GM23248 (cell line): ENCODE measurements at regions not wholly inside any gene's neighbourhood (a gene's known extent, or its start where the extent isn't known, plus 50 kb on each side); places are given as distances from the start of the nearest gene placed in this dataset.

ENCODE experiments used
- DNase-seq: peaks from one replicate; pipeline ENCODE4 v3.0.0-alpha.2; 2015
- H2AFZ ChIP-seq: fragments of 200-600 bp; sonication (generic); 2 replicates; pipeline ENCODE4 v1.6.1; 2016; ENCODE audit warnings: antibody characterized with exemption
- H3F3A ChIP-seq: fragments of 200-600 bp; sonication (generic); 2 replicates; pipeline ENCODE4 v1.6.1; 2016; ENCODE audit warnings: mild to moderate bottlenecking, antibody characterized with exemption, mixed run types; ENCODE audit not compliant: insufficient read depth
- H3K27ac ChIP-seq: fragments of 200-600 bp; sonication (generic); 2 replicates; pipeline ENCODE4 v1.5.1; 2016; ENCODE audit warnings: mild to moderate bottlenecking
- H3K27me3 ChIP-seq: fragments of 200-600 bp; sonication (generic); replicated peaks from 2 replicates; pipeline ENCODE4 v1.6.1; 2016; ENCODE audit warnings: mild to moderate bottlenecking; ENCODE audit not compliant: insufficient read depth
- H3K36me3 ChIP-seq: fragments of 200-600 bp; sonication (generic); 2 replicates; pipeline ENCODE4 v1.6.1; 2016; ENCODE audit warnings: low read depth, mild to moderate bottlenecking
- H3K4me1 ChIP-seq: fragments of 200-600 bp; sonication (generic); 2 replicates; pipeline ENCODE4 v1.6.1; 2016; ENCODE audit warnings: mild to moderate bottlenecking; ENCODE audit not compliant: insufficient read depth
- H3K4me2 ChIP-seq: fragments of 200-600 bp; sonication (generic); one replicate; pipeline ENCODE4 v1.6.1; 2016; ENCODE audit warnings: mild to moderate bottlenecking; ENCODE audit not compliant: unreplicated experiment
- H3K4me3 ChIP-seq: fragments of 200-600 bp; sonication (generic); 2 replicates; pipeline ENCODE4 v1.5.1; 2016; ENCODE audit warnings: mild to moderate bottlenecking
- H3K79me2 ChIP-seq: fragments of 200-600 bp; sonication (generic); 2 replicates; pipeline ENCODE4 v1.6.1; 2016; ENCODE audit warnings: mild to moderate bottlenecking; ENCODE audit not compliant: insufficient read depth
- H3K9ac ChIP-seq: fragments of 200-600 bp; sonication (generic); 2 replicates; pipeline ENCODE4 v1.6.1; 2016; ENCODE audit warnings: mild to moderate bottlenecking
- H3K9me2 ChIP-seq: fragments of 200-600 bp; sonication (generic); 2 replicates; pipeline ENCODE4 v1.6.1; 2016; ENCODE audit warnings: mixed run types, mild to moderate bottlenecking, moderate library complexity; ENCODE audit not compliant: insufficient read depth
- H3K9me3 ChIP-seq: fragments of 200-600 bp; sonication (generic); one replicate; pipeline ENCODE4 v1.6.1; 2017; ENCODE audit warnings: low read depth
- H4K20me1 ChIP-seq: fragments of 200-600 bp; sonication (generic); 2 replicates; pipeline ENCODE4 v1.6.0; 2016; ENCODE audit not compliant: insufficient read depth
- EZH2 ChIP-seq: fragments of 200-600 bp; sonication (generic); IDR thresholded peaks from 2 replicates; pipeline ENCODE4 v1.6.1; 2018; ENCODE audit warnings: antibody characterized with exemption, mild to moderate bottlenecking; ENCODE audit not compliant: insufficient read depth, poor library complexity, severe bottlenecking
- EZH2phosphoT487 ChIP-seq: fragments of 200-600 bp; sonication (generic); IDR thresholded peaks from 2 replicates; pipeline ENCODE4 v1.6.1; 2018; ENCODE audit warnings: antibody characterized with exemption, moderate library complexity, mild to moderate bottlenecking, low read depth; ENCODE audit not compliant: insufficient read depth
- WGBS, 2 experiments: methylation state at CpG; one replicate each; pipeline ENCODE4 v1.1.6; 2015 to 2017; ENCODE audit warnings: low lambda C conversion rate in 2 of 2, low coverage in 1 of 2; ENCODE audit errors: missing lambda C conversion rate in 2 of 2; 5-methylcytosine and 5-hydroxymethylcytosine counted together
- in situ Hi-C: fragments of 300-500 bp; cut with MboI; formaldehyde crosslinking; loops from 2 replicates; pipeline ENCODE4 v1.15.0; 2020

DNA sequence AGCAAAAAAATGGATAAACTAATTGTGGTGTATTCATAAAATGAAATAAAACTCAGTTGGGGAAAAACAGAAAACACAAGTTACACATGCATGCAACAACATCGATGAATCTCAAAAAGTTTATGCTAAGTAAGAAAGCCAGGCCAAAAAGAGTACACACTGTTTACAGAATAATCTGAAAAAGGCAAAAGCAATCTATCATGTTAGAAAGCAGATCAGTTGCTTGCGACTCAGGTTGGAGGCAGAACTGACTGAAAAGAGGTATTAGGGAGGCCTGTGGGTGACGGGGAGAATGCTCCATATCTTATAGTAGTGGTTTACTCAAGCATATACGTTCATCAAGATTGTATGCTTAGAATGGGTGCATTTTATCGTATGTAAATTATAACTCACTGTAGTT is 119.2 kb downstream of the ARRDC3 start:
- no peak for DNase-seq
- Histone ChIP-seq H2AFZ (no peak overlapping the region), H3K9ac (no peak overlapping the region), H3K9me2 (no peaks in the 10 kb centered on the region), H3K9me3 (no peaks in the 10 kb centered on the region), H3K4me3 (no peak overlapping the region), H3K4me1 (peaks cover 10% of the 10 kb centered on the region), H3K36me3 (no peaks in the 10 kb centered on the region), H3K27ac (no peak overlapping the region), H3F3A (no peaks in the 10 kb centered on the region), H3K27me3 (no peaks in the 10 kb centered on the region), H3K4me2 (no peak overlapping the region), H3K79me2 (no peaks in the 10 kb centered on the region), H4K20me1 (no peaks in the 10 kb centered on the region)
- in situ Hi-C loops: no loop called here
- 86 to 93% methylated on average over 5 of the region's 5 CpGs for WGBS, 2 experiments
- TF ChIP-seq EZH2: no peak
- no peak for TF ChIP-seq EZH2phosphoT487

DNA sequence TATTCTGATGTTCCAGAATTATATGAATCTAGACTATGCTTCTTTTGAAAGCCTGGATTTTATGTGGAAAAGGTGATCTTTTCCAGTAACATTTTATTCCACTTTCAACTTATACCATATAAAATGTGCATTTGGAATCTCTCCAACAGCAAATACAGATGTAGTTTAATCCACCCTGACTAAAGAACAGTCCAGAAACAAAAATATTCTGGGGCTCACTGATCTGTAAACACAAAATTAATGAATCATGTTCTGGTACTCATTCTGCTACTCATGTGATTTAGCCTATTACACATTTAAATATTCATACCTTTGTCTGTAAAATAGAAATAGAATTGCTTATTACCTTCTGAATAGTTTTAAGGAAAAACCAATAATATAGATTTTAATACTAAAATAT is 125.8 kb downstream of the ARRDC3 start:
- no peak overlapping the region for H2AFZ ChIP-seq
- no peaks in the 10 kb centered on the region for H3K79me2 ChIP-seq
- no peaks in the 10 kb centered on the region for H3K9me2 ChIP-seq
- no peaks in the 10 kb centered on the region for H3K27me3 ChIP-seq
- no peak overlapping the region for H3K4me3 ChIP-seq
- no peak for TF ChIP-seq EZH2
- no peak for TF ChIP-seq EZH2phosphoT487
- no peaks in the 10 kb centered on the region for H3F3A ChIP-seq
- no peak overlapping the region for H3K4me2 ChIP-seq
- no peak overlapping the region for H3K9ac ChIP-seq
- H3K36me3 ChIP-seq: no peaks in the 10 kb centered on the region
- in situ Hi-C loops: no loop called here
- no peaks in the 10 kb centered on the region for H4K20me1 ChIP-seq
- no peaks in the 10 kb centered on the region for H3K4me1 ChIP-seq
- H3K9me3 ChIP-seq: no peaks in the 10 kb centered on the region
- no peak for DNase-seq
- H3K27ac ChIP-seq: no peak overlapping the region

DNA sequence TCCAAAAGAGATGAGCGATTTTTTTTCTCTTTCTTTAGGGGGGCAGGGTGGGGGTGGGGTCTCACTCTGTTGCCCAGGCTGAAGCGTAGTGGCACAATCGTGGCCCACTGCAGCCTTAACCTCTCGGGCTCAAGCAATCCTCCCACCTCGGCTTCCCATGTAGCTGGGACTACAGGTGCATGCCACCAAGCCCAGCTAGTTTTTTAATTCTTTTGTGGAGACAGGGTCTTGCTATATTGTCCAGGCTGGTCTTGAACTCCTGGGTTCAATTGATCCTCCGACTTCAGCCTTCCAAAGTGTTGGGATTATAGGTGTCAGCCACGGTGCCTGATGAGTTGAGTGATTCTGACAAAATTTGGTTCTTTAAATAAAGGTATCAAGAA is 127.0 kb downstream of the ARRDC3 start:
- Histone ChIP-seq H3K9me3 (no peaks in the 10 kb centered on the region), H3K4me1 (no peaks in the 10 kb centered on the region), H3K9me2 (no peaks in the 10 kb centered on the region), H3F3A (no peaks in the 10 kb centered on the region), H3K27me3 (no peaks in the 10 kb centered on the region), H3K27ac (no peak overlapping the region), H3K4me3 (no peak overlapping the region), H3K79me2 (no peaks in the 10 kb centered on the region), H2AFZ (no peak overlapping the region), H3K4me2 (no peak overlapping the region), H3K36me3 (no peaks in the 10 kb centered on the region), H4K20me1 (no peaks in the 10 kb centered on the region), H3K9ac (no peak overlapping the region)
- in situ Hi-C loops: no loop called here
- TF ChIP-seq EZH2phosphoT487: no peak
- TF ChIP-seq EZH2: no peak
- WGBS, 2 experiments: 70 to 74% methylated on average over 7 of the region's 7 CpGs
- DNase-seq: no peak

DNA sequence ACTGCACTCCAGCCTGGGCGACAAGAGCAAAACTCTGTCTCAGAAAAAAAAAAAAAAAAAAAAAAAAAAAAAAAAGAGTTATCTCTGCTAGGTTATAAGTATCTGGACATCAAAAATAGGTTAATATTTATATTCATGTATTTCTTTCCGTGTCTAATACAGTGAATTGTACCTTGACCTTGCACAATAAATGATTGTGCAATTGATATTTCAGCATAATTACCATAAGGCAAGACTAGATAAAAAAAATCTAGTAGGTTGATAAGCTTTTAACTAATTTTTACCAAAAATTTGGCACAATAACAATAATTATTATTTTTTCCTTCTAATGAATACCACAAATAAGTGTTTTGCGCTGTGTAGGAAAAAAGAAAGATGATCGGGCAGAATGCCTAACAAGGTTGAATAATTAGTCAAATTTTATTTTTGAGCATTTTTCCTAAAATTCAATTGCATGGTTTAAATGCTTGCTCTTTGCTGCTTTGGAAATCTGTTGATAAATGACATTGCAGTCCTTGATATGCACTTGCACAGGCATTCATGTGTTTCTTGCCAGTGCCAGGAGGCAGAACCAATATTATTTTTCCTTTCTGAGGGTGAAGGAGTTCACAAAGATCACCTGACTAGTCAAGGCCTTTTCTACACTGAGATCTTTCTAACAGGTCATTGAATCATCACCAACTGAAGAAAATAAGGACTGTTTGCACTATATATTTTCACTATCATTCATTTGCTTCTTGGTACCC is 127.5 kb downstream of the ARRDC3 start:
- 72 to 81% methylated on average over 3 to 4 of the region's 4 CpGs for WGBS, 2 experiments
- Histone ChIP-seq H2AFZ (no peak overlapping the region), H3K4me2 (no peak overlapping the region), H3K27me3 (no peaks in the 10 kb centered on the region), H3K9ac (no peak overlapping the region), H3K4me3 (no peak overlapping the region), H3K27ac (no peak overlapping the region), H3K9me2 (no peaks in the 10 kb centered on the region), H3K4me1 (no peaks in the 10 kb centered on the region), H4K20me1 (no peaks in the 10 kb centered on the region), H3K9me3 (no peaks in the 10 kb centered on the region), H3F3A (no peaks in the 10 kb centered on the region), H3K79me2 (no peaks in the 10 kb centered on the region), H3K36me3 (no peaks in the 10 kb centered on the region)
- no peak for TF ChIP-seq EZH2
- no peak for TF ChIP-seq EZH2phosphoT487
- in situ Hi-C loops: no loop called here
- no peak for DNase-seq

DNA sequence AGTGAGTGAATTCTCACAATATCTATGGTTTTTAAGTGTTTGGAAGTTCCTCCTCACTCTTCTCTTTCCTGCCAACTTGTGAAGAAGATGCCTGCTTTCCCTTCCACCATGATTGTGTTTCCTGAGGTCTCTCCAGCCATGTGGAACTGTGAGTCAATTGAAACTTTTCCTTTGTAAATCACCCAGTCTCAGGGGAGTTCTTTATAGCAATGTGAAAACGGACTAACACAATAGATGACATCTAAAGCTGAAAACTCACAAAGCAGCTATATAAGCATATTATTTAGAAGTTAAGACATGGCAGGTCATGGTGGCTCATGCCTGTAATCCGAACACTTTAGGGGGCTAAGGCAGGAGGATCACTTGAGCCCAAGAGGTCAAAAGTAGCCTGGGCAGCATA is 130.2 kb downstream of the ARRDC3 start:
- Histone ChIP-seq H3K9ac (no peak overlapping the region), H3K4me1 (no peaks in the 10 kb centered on the region), H3K9me3 (no peaks in the 10 kb centered on the region), H3K4me3 (no peak overlapping the region), H3F3A (no peaks in the 10 kb centered on the region), H3K9me2 (no peaks in the 10 kb centered on the region), H4K20me1 (no peaks in the 10 kb centered on the region), H3K4me2 (no peak overlapping the region), H3K27ac (no peak overlapping the region), H2AFZ (no peak overlapping the region), H3K36me3 (no peaks in the 10 kb centered on the region), H3K79me2 (no peaks in the 10 kb centered on the region), H3K27me3 (no peaks in the 10 kb centered on the region)
- no peak for DNase-seq
- 89 to 100% methylated on average over 2 of the region's 2 CpGs for WGBS, 2 experiments
- in situ Hi-C loops: no loop called here
- TF ChIP-seq EZH2phosphoT487 (no peak), EZH2 (no peak)
